ENCODE measurements at regions not wholly inside any gene's neighbourhood (a gene's known extent, or its start where the extent isn't known, plus 50 kb on each side); places are given as distances from the start of the nearest gene placed in this dataset.
"Not testable (repeated sequence)": the region's sequence is repeated elsewhere in the genome, so short reads cannot be mapped to it uniquely, and the experiment has no call there.

- TF ChIP-seq CTCF (IDR thresholded peaks at IDR 0.05); SIN3A (IDR thresholded peaks at IDR 0.05; ENCODE audit: borderline replicate concordance, insufficient read depth, low read depth, low read length); POLR2AphosphoS5 (IDR thresholded peaks at IDR 0.05; ENCODE audit: low read depth, low read length); REST (IDR thresholded peaks at IDR 0.05; ENCODE audit: insufficient read depth in 1 of 2, low read depth in 2 of 2, low read length in 1 of 2): not testable (repeated sequence)
Measured at GRCh38 chr10:34895046-34895445, 80.0 kb upstream of the PARD3 start.
